ENCODE measurements at regions not wholly inside any gene's neighbourhood (a gene's known extent, or its start where the extent isn't known, plus 50 kb on each side); places are given as distances from the start of the nearest gene placed in this dataset.

DNA sequence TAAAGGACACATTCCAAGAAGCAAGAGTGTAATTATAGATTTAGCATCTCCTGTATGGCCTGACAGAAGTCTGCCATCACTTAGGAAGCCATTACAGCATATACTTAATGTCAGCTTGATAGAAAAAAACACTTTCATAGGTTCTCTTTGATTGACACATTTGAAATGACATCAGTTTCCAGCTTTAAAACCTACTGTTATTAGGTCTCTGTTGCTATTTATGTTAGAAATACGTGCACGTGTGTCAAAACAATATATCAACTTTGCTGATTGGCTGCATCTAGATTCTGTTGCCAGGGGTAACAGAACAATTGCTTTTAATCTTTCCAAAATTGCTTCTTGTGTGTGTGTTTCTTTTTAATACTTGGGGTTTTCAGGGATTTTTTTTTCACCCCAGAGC is 389.3 kb upstream of the ATP11B start:
- no TSS peak for BruUV-seq (replicated peaks)
- ATAC-seq (ENCODE audit: low read depth) (no peak), DNase-seq (no peak)
- no peak overlapping the region for H3K9ac ChIP-seq (ENCODE audit: low read depth, low read length)
- no peaks in the 10 kb centered on the region for H4K20me1 ChIP-seq (ENCODE audit: insufficient read depth, low read length)
- no peaks in the 10 kb centered on the region for H3K27me3 ChIP-seq (ENCODE audit: control insufficient read depth, insufficient read depth, low read length)
- no peak overlapping the region for H3K27ac ChIP-seq (ENCODE audit: insufficient read depth, low read length)
- in situ Hi-C loops (cut with MboI; ENCODE audit: low sequenced_read_pairs) = no loop called here
- no peaks in the 10 kb centered on the region for H3K4me1 ChIP-seq (ENCODE audit: control insufficient read depth, insufficient read depth, low read length)
- H2BK20ac ChIP-seq (ENCODE audit: low read depth, low read length) = no peak overlapping the region
- H2AK5ac ChIP-seq (ENCODE audit: low read depth, low read length) = no peak overlapping the region
- no peaks in the 10 kb centered on the region for H3K79me1 ChIP-seq (ENCODE audit: low read depth in 1 of 2, low read length in 2 of 2)
- ChIA-PET CTCF (no interaction called here), POLR2A (ENCODE audit: unreplicated experiment) (no interaction called here)
- H2AK9ac ChIP-seq (replicated peaks; ENCODE audit: low read depth, low read length, poor library complexity) = no peak overlapping the region
- H3K36me3 ChIP-seq (ENCODE audit: control insufficient read depth, insufficient read depth, low read length) = no peaks in the 10 kb centered on the region
- intact Hi-C loops (cut with micrococcal nuclease) = no loop called here
- H2BK15ac ChIP-seq (ENCODE audit: low read depth, low read length) = no peak overlapping the region
- H3K18ac ChIP-seq (ENCODE audit: low read depth, low read length) = no peak overlapping the region
- H2BK120ac ChIP-seq (ENCODE audit: low read depth, low read length) = no peak overlapping the region
- peaks cover 4% of the 10 kb centered on the region; the same call in 1 of the 2 replicates for H3K9me3 ChIP-seq (ENCODE audit: control insufficient read depth, insufficient read depth, low read length)
- H4K5ac ChIP-seq (ENCODE audit: low read depth, low read length) = no peak overlapping the region
- no CpG with 5 or more reads among the region's 2 CpGs for WGBS, 2 experiments (ENCODE audit: extremely low coverage in 2 of 2, insufficient read length in 1 of 2)
- H3K4ac ChIP-seq (ENCODE audit: low read depth, low read length) = no peak overlapping the region
- no peak overlapping the region for H3K4me2 ChIP-seq (ENCODE audit: low read depth, low read length)
- H4K8ac ChIP-seq (ENCODE audit: low read depth in 2 of 2, low read length in 2 of 2) = no peak overlapping the region
- no peak overlapping the region for H3K23ac ChIP-seq (ENCODE audit: low read depth, low read length)
- dilution Hi-C loops (cut with HindIII; ENCODE audit: low sequenced_read_pairs, unreplicated experiment) = no loop called here
- no peak overlapping the region for H4K91ac ChIP-seq (ENCODE audit: insufficient read depth, low read depth, low read length)
- no peak overlapping the region for H2AFZ ChIP-seq (replicated peaks; ENCODE audit: low read length, poor library complexity)
- no peaks in the 10 kb centered on the region for H3K9me1 ChIP-seq (ENCODE audit: insufficient read depth, low read length)
- no peak for TF ChIP-seq MAFK (IDR thresholded peaks at IDR 0.05; ENCODE audit: low read depth, low read length)
- TF ChIP-seq, protein P1, sequence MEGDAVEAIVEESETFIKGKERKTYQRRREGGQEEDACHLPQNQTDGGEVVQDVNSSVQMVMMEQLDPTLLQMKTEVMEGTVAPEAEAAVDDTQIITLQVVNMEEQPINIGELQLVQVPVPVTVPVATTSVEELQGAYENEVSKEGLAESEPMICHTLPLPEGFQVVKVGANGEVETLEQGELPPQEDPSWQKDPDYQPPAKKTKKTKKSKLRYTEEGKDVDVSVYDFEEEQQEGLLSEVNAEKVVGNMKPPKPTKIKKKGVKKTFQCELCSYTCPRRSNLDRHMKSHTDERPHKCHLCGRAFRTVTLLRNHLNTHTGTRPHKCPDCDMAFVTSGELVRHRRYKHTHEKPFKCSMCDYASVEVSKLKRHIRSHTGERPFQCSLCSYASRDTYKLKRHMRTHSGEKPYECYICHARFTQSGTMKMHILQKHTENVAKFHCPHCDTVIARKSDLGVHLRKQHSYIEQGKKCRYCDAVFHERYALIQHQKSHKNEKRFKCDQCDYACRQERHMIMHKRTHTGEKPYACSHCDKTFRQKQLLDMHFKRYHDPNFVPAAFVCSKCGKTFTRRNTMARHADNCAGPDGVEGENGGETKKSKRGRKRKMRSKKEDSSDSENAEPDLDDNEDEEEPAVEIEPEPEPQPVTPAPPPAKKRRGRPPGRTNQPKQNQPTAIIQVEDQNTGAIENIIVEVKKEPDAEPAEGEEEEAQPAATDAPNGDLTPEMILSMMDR (conservative IDR thresholded peaks at IDR 0.05; ENCODE audit: low read depth, low read length) = no peak
- TF ChIP-seq, protein P2, sequence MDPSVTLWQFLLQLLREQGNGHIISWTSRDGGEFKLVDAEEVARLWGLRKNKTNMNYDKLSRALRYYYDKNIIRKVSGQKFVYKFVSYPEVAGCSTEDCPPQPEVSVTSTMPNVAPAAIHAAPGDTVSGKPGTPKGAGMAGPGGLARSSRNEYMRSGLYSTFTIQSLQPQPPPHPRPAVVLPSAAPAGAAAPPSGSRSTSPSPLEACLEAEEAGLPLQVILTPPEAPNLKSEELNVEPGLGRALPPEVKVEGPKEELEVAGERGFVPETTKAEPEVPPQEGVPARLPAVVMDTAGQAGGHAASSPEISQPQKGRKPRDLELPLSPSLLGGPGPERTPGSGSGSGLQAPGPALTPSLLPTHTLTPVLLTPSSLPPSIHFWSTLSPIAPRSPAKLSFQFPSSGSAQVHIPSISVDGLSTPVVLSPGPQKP (IDR thresholded peaks at IDR 0.05; ENCODE audit: borderline replicate concordance, low read depth, low read length) = no peak
- H3K56ac ChIP-seq (ENCODE audit: extremely low read depth, insufficient read depth, low read length) = no peak overlapping the region
- no peak overlapping the region for H3K4me3 ChIP-seq (ENCODE audit: insufficient read depth, low read depth, low read length)
- no peak overlapping the region for H2BK5ac ChIP-seq (ENCODE audit: low read depth, low read length, poor library complexity, severe bottlenecking)
- H3K14ac ChIP-seq (replicated peaks; ENCODE audit: low read depth, low read length) = no peak overlapping the region
